Thymus (tissue), 11 donors: ENCODE measurements at regions not wholly inside any gene's neighbourhood (a gene's known extent, or its start where the extent isn't known, plus 50 kb on each side); places are given as distances from the start of the nearest gene placed in this dataset.

Experiments used
- DNase-seq, 9 donors: peaks; one replicate each; pipeline ENCODE4 v3.0.0-alpha.2; 2013; ENCODE audit warnings: low spot score in 9 of 9, low read depth in 6 of 9, missing footprints in 1 of 9
- H3K27ac ChIP-seq, 2 donors: one replicate each; pipeline ENCODE4 v1.5.1; 2013; ENCODE audit warnings: control low read depth in 1 of 2, low read depth in 1 of 2, low read length in 1 of 2, mild to moderate bottlenecking in 1 of 2, moderate library complexity in 1 of 2
- H3K27me3 ChIP-seq, 2 donors: one replicate each; pipeline ENCODE4 v1.5.1; 2013; ENCODE audit warnings: low read length in 1 of 2; ENCODE audit not compliant: control insufficient read depth in 2 of 2, insufficient read depth in 1 of 2
- H3K36me3 ChIP-seq, 2 donors: one replicate each; pipeline ENCODE4 v1.5.1; 2013; ENCODE audit warnings: low read length in 1 of 2, mild to moderate bottlenecking in 1 of 2, moderate library complexity in 1 of 2; ENCODE audit not compliant: control insufficient read depth in 2 of 2, insufficient read depth in 2 of 2
- H3K4me1 ChIP-seq, 2 donors: one replicate each; pipeline ENCODE4 v1.5.1; 2013; ENCODE audit warnings: low read length in 2 of 2; ENCODE audit not compliant: control insufficient read depth in 2 of 2, insufficient read depth in 2 of 2
- H3K4me3 ChIP-seq, 2 donors: one replicate each; pipeline ENCODE4 v1.5.1; 2013; ENCODE audit warnings: low read length in 2 of 2, control low read depth in 1 of 2, mild to moderate bottlenecking in 1 of 2
- H3K9me3 ChIP-seq, 2 donors: one replicate each; pipeline ENCODE4 v1.5.1; 2013; ENCODE audit warnings: low read length in 1 of 2, mild to moderate bottlenecking in 1 of 2; ENCODE audit not compliant: control insufficient read depth in 2 of 2, insufficient read depth in 1 of 2
- WGBS: extraction: QIAGEN DNeasy Blood & Tissue Kit; methylation state at CpG from one replicate; pipeline ENCODE4 v1.1.7; 2013; 5-methylcytosine and 5-hydroxymethylcytosine counted together
- donor health status: healthy.

GRCh38 chr16:5635331-5635730 is 537.7 kb upstream of the EEF2KMT start:
- Histone ChIP-seq H3K4me3 (no peak overlapping the region), H3K27ac (no peak overlapping the region), H3K36me3 (no peaks in the 10 kb centered on the region), H3K9me3 (no peaks in the 10 kb centered on the region), H3K4me1 (no peaks in the 10 kb centered on the region), H3K27me3 (no peaks in the 10 kb centered on the region)
- no peak for DNase-seq
- 88% methylated on average over 2 of the region's 2 CpGs for WGBS

- 69% methylated on average over 2 of the region's 2 CpGs for WGBS
- DNase-seq = no peak
These were observed 537.1 kb upstream of the EEF2KMT start for GRCh38 chr16:5634666-5635180.

GRCh38 chr16:5633845-5634440 is 536.3 kb upstream of the EEF2KMT start:
- Histone ChIP-seq H3K4me3 (no peak overlapping the region), H3K9me3 (no peaks in the 10 kb centered on the region), H3K27ac (no peak overlapping the region), H3K36me3 (no peaks in the 10 kb centered on the region), H3K27me3 (no peaks in the 10 kb centered on the region), H3K4me1 (no peaks in the 10 kb centered on the region)
- 39% methylated on average over 5 of the region's 5 CpGs for WGBS
- peak in 2 of 9 donors; percentile 7 to 12 for DNase-seq

More at GRCh38 chr16:5634666-5635180, 537.1 kb upstream of the EEF2KMT start:
- no peaks in the 10 kb centered on the region for H3K9me3 ChIP-seq
- H3K4me1 ChIP-seq = no peaks in the 10 kb centered on the region
- no peaks in the 10 kb centered on the region for H3K36me3 ChIP-seq
- H3K27ac ChIP-seq = no peak overlapping the region
- H3K4me3 ChIP-seq = no peak overlapping the region
- no peaks in the 10 kb centered on the region for H3K27me3 ChIP-seq

GRCh38 chr16:5622234-5622884 is 524.8 kb upstream of the EEF2KMT start:
- H3K27ac ChIP-seq = no peak overlapping the region
- no peaks in the 10 kb centered on the region for H3K4me1 ChIP-seq
- no peak overlapping the region for H3K4me3 ChIP-seq
- H3K36me3 ChIP-seq = no peaks in the 10 kb centered on the region
- H3K9me3 ChIP-seq = no peaks in the 10 kb centered on the region
- WGBS = 97% methylated on average over 9 of the region's 9 CpGs
- no peak for DNase-seq
- no peaks in the 10 kb centered on the region for H3K27me3 ChIP-seq

GRCh38 chr16:5621826-5622225 is 524.2 kb upstream of the EEF2KMT start:
- H3K4me1 ChIP-seq = no peaks in the 10 kb centered on the region
- no peaks in the 10 kb centered on the region for H3K27me3 ChIP-seq
- no peak overlapping the region for H3K4me3 ChIP-seq
- WGBS = 69% methylated on average over 4 of the region's 4 CpGs
- H3K36me3 ChIP-seq = no peaks in the 10 kb centered on the region
- DNase-seq = no peak
- H3K9me3 ChIP-seq = no peaks in the 10 kb centered on the region
- no peak overlapping the region for H3K27ac ChIP-seq

- no peak overlapping the region for H3K4me3 ChIP-seq
- H3K27ac ChIP-seq = no peak overlapping the region
- no peaks in the 10 kb centered on the region for H3K9me3 ChIP-seq
- H3K36me3 ChIP-seq = no peaks in the 10 kb centered on the region
- DNase-seq = no peak
- 87% methylated on average over 8 of the region's 8 CpGs for WGBS
- H3K27me3 ChIP-seq = no peaks in the 10 kb centered on the region
- peaks cover 3 to 9% of the 10 kb centered on the region in 2 donors for H3K4me1 ChIP-seq
These were observed 521.7 kb upstream of the EEF2KMT start for GRCh38 chr16:5619304-5619703.

GRCh38 chr16:5616841-5617240 is 519.2 kb upstream of the EEF2KMT start:
- Histone ChIP-seq H3K4me3 (no peak overlapping the region), H3K27ac (no peak overlapping the region), H3K4me1 (peaks cover 3 to 9% of the 10 kb centered on the region in 2 donors), H3K36me3 (no peaks in the 10 kb centered on the region), H3K27me3 (no peaks in the 10 kb centered on the region), H3K9me3 (no peaks in the 10 kb centered on the region)
- 53% methylated on average over 6 of the region's 6 CpGs for WGBS
- no peak for DNase-seq

- H3K4me1 ChIP-seq = peaks cover 3 to 9% of the 10 kb centered on the region in 2 donors
- WGBS = 7% methylated on average over 25 of the region's 25 CpGs
- H3K27ac ChIP-seq = no peak overlapping the region
- no peaks in the 10 kb centered on the region for H3K9me3 ChIP-seq
- H3K27me3 ChIP-seq = no peaks in the 10 kb centered on the region
- H3K4me3 ChIP-seq = no peak overlapping the region
- no peaks in the 10 kb centered on the region for H3K36me3 ChIP-seq
- DNase-seq = peak in 7 of 9 donors; percentile 18 to 59 (median 33)
These were observed 518.5 kb upstream of the EEF2KMT start for GRCh38 chr16:5615868-5616642.

GRCh38 chr16:5607169-5607568 is 509.6 kb upstream of the EEF2KMT start:
- Histone ChIP-seq H3K27ac (no peak overlapping the region), H3K36me3 (no peaks in the 10 kb centered on the region), H3K27me3 (no peaks in the 10 kb centered on the region), H3K9me3 (no peaks in the 10 kb centered on the region), H3K4me1 (no peaks in the 10 kb centered on the region), H3K4me3 (no peak overlapping the region)
- whole genome bisulfite sequencing = 76% methylated on average over 12 of the region's 12 CpGs
- DNase-seq = no peak
